PC-3 (cell line): ENCODE measurements at regions not wholly inside any gene's neighbourhood (a gene's known extent, or its start where the extent isn't known, plus 50 kb on each side); places are given as distances from the start of the nearest gene placed in this dataset.

ENCODE experiments used
- EZH2 ChIP-seq: fragments of 300-600 bp; sonication (generic); IDR thresholded peaks from one replicate; pipeline ENCODE4 v1.6.1; 2017; ENCODE audit warnings: antibody characterized with exemption, mild to moderate bottlenecking, low read length; ENCODE audit not compliant: unreplicated experiment
- EZH2phosphoT487 ChIP-seq: fragments of 300-600 bp; sonication (generic); IDR thresholded peaks from 2 replicates; pipeline ENCODE4 v1.6.1; 2018; ENCODE audit warnings: mild to moderate bottlenecking, antibody characterized with exemption, low read length, borderline replicate concordance
- TF ChIP-seq, protein P1 (sequence below): fragments of 300-600 bp; sonication (generic); conservative IDR thresholded peaks from 2 replicates; pipeline ENCODE4 v1.5.1; 2017; ENCODE audit warnings: antibody characterized with exemption, low read depth, mild to moderate bottlenecking, low read length

DNA sequence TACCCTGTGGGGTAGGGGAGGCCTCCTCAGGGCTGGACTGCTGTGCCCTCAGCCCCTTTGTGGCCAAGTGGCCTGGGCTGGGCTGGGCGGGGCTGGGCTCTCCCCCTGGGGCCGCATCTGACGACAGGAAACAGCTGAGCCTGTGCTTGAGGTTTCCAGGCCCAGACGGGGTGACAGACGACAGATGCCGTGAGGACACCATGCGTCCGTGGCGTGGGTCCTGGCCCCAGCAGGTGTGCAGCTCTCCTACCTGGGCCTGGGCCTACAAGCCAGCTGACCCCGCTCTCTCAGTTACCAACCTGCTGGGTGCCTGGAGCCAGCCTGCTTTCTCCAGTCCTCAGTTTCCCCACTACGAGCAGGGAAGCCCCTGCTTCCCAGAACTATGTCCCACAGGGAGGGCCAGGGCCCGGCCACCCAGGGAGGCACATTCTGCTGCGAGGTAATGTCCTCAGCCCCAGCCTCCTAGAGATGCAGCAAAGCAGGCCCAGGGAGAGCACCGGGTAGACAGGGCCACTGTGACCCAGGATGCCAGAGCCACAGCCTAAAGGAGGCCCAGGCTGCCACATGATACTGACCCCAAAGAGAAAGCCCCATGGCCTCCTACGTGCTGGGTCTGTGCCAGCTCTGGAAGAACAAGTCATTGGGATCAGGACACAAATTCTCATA lies 181.3 kb downstream of the IGLL1 start:
- TF ChIP-seq, protein P1, sequence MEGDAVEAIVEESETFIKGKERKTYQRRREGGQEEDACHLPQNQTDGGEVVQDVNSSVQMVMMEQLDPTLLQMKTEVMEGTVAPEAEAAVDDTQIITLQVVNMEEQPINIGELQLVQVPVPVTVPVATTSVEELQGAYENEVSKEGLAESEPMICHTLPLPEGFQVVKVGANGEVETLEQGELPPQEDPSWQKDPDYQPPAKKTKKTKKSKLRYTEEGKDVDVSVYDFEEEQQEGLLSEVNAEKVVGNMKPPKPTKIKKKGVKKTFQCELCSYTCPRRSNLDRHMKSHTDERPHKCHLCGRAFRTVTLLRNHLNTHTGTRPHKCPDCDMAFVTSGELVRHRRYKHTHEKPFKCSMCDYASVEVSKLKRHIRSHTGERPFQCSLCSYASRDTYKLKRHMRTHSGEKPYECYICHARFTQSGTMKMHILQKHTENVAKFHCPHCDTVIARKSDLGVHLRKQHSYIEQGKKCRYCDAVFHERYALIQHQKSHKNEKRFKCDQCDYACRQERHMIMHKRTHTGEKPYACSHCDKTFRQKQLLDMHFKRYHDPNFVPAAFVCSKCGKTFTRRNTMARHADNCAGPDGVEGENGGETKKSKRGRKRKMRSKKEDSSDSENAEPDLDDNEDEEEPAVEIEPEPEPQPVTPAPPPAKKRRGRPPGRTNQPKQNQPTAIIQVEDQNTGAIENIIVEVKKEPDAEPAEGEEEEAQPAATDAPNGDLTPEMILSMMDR: no peak
- TF ChIP-seq EZH2 (no peak), EZH2phosphoT487 (no peak)
